Loucy (cell line): ENCODE measurements at regions not wholly inside any gene's neighbourhood (a gene's known extent, or its start where the extent isn't known, plus 50 kb on each side); places are given as distances from the start of the nearest gene placed in this dataset.

ENCODE experiments used
- H2AFZ ChIP-seq: fragments of 200-600 bp; sonication (generic); 2 replicates; pipeline ENCODE4 v1.6.0; 2016; ENCODE audit warnings: antibody characterized with exemption, mild to moderate bottlenecking, low read length, moderate library complexity
- H3F3A ChIP-seq: fragments of 200-600 bp; 2 replicates; pipeline ENCODE4 v1.6.0; 2016; ENCODE audit warnings: antibody characterized with exemption, low read depth, mild to moderate bottlenecking
- H3K27me3 ChIP-seq: fragments of 200-600 bp; sonication (generic); 2 replicates; pipeline ENCODE4 v1.6.1; 2014; ENCODE audit warnings: low read length, mild to moderate bottlenecking; ENCODE audit not compliant: insufficient read depth, poor library complexity, severe bottlenecking
- H3K36me3 ChIP-seq: fragments of 200-600 bp; sonication (generic); 2 replicates; pipeline ENCODE4 v1.6.1; 2016; ENCODE audit warnings: low read length; ENCODE audit not compliant: insufficient read depth
- H3K4me1 ChIP-seq: fragments of 200-600 bp; sonication (generic); 2 replicates; pipeline ENCODE4 v1.5.1; 2014; ENCODE audit warnings: low read length, mild to moderate bottlenecking; ENCODE audit not compliant: insufficient read depth, poor library complexity, severe bottlenecking
- H3K4me2 ChIP-seq: fragments of 200-600 bp; sonication (generic); 2 replicates; pipeline ENCODE4 v1.6.0; 2014; ENCODE audit warnings: antibody characterized with exemption, low read length, low read depth, mild to moderate bottlenecking; ENCODE audit not compliant: poor library complexity, severe bottlenecking
- H3K4me3 ChIP-seq: fragments of 200-600 bp; sonication (generic); 2 replicates; pipeline ENCODE4 v1.5.1; 2014; ENCODE audit warnings: low read length, mild to moderate bottlenecking, mixed read lengths; ENCODE audit not compliant: poor library complexity, severe bottlenecking
- H3K79me2 ChIP-seq: fragments of 200-600 bp; sonication (generic); 2 replicates; pipeline ENCODE4 v1.6.1; 2014; ENCODE audit warnings: low read length; ENCODE audit not compliant: insufficient read depth
- H3K9ac ChIP-seq: fragments of 200-600 bp; sonication (generic); 2 replicates; pipeline ENCODE4 v1.6.0; 2014; ENCODE audit warnings: mild to moderate bottlenecking, low read depth, low read length, moderate library complexity; ENCODE audit not compliant: poor library complexity, severe bottlenecking
- H3K9me2 ChIP-seq: fragments of 200-600 bp; sonication (generic); replicated peaks from 2 replicates; pipeline ENCODE4 v1.6.1; 2016; ENCODE audit warnings: low read depth, low read length, mixed read lengths
- H3K9me3 ChIP-seq: fragments of 200-600 bp; sonication (generic); 2 replicates; pipeline ENCODE4 v1.6.1; 2014; ENCODE audit warnings: mild to moderate bottlenecking, antibody characterized with exemption, low read length, low read depth; ENCODE audit not compliant: insufficient read depth
- H4K20me1 ChIP-seq: fragments of 200-600 bp; sonication (generic); 2 replicates; pipeline ENCODE4 v1.6.0; 2014; ENCODE audit warnings: antibody characterized with exemption, low read length, mild to moderate bottlenecking; ENCODE audit not compliant: insufficient read depth, poor library complexity, severe bottlenecking
- EZH2phosphoT487 ChIP-seq: fragments of 200-600 bp; IDR thresholded peaks from 2 replicates; pipeline ENCODE4 v1.6.1; 2018; ENCODE audit warnings: antibody characterized with exemption, mild to moderate bottlenecking, moderate library complexity, borderline replicate concordance
- TF ChIP-seq, protein P1 (sequence below): fragments of 200-600 bp; sonication (generic); conservative IDR thresholded peaks from 2 replicates; pipeline ENCODE4 v1.5.1; 2014; ENCODE audit warnings: mild to moderate bottlenecking, antibody characterized with exemption, low read length

- TF ChIP-seq, protein P1, sequence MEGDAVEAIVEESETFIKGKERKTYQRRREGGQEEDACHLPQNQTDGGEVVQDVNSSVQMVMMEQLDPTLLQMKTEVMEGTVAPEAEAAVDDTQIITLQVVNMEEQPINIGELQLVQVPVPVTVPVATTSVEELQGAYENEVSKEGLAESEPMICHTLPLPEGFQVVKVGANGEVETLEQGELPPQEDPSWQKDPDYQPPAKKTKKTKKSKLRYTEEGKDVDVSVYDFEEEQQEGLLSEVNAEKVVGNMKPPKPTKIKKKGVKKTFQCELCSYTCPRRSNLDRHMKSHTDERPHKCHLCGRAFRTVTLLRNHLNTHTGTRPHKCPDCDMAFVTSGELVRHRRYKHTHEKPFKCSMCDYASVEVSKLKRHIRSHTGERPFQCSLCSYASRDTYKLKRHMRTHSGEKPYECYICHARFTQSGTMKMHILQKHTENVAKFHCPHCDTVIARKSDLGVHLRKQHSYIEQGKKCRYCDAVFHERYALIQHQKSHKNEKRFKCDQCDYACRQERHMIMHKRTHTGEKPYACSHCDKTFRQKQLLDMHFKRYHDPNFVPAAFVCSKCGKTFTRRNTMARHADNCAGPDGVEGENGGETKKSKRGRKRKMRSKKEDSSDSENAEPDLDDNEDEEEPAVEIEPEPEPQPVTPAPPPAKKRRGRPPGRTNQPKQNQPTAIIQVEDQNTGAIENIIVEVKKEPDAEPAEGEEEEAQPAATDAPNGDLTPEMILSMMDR, result no peak
- no peak for TF ChIP-seq EZH2phosphoT487
- H3K4me3 ChIP-seq, result no peak overlapping the region
- H3K27me3 ChIP-seq, result no peaks in the 10 kb centered on the region
Measured at GRCh38 chr18:47566809-47567208, 315.3 kb upstream of the SKOR2 start.

DNA sequence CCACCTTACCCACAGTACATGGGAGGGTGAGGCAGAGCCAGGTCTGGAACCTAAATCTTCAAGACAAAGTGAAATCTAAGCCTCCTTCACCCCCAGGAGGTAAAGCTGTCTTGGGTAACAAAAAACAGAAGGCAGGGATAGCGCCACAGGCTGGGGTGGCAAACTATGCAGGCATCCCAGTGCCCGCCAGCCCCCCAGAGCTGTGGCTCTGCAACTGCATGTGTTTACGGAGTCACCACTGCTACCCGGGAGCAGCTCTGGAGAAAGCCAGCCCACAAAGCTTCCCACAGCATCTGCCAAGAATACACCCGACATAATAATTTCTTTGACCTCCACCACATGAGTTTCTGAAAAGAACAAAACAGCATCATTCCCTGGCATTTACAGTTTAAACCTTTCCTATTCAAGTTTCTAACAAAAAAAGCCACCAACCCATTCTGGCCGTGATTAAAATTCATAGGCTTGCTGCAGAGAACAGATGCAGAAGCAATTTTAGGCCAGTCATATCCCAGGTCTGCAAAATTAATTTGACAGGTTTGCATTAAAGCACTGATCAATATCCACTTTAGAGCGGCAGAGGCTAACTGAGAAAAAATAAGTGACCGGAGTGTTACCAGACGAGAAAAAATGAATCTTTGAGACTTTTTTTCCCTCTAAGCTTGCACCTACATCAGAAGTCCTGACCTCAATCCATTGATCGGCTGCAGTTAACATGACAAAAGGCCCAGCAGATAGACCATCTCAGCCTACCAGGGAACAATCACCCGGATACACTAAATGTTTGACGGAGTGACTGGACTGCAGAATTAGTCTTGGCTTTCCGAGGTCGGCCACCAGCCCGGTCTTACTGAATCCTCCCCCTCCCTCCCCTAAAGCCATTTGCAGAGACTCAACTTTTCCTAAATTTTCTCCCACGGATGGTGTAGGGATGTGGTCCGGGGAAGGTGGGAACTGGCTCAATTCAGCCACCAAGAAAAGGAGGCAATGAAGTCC, 309.6 kb upstream of the SKOR2 start:
- TF ChIP-seq, protein P1, result no peak
- TF ChIP-seq EZH2phosphoT487, result no peak
- H4K20me1 ChIP-seq, result no peaks in the 10 kb centered on the region
- no peaks in the 10 kb centered on the region for H3F3A ChIP-seq
- no peaks in the 10 kb centered on the region for H3K9me3 ChIP-seq
- no peaks in the 10 kb centered on the region for H3K9me2 ChIP-seq
- H2AFZ ChIP-seq, result no peak overlapping the region
- H3K4me1 ChIP-seq, result peaks cover 6% of the 10 kb centered on the region
- H3K4me2 ChIP-seq, result no peak overlapping the region
- H3K4me3 ChIP-seq, result no peak overlapping the region
- H3K9ac ChIP-seq, result no peak overlapping the region
- H3K27me3 ChIP-seq, result no peaks in the 10 kb centered on the region
- no peaks in the 10 kb centered on the region for H3K36me3 ChIP-seq
- H3K79me2 ChIP-seq, result no peaks in the 10 kb centered on the region

More at GRCh38 chr18:47566809-47567208, 315.3 kb upstream of the SKOR2 start:
- Histone ChIP-seq H3K9me3 (no peaks in the 10 kb centered on the region), H3K9me2 (no peaks in the 10 kb centered on the region), H3F3A (no peaks in the 10 kb centered on the region), H4K20me1 (no peaks in the 10 kb centered on the region), H3K79me2 (no peaks in the 10 kb centered on the region), H2AFZ (no peak overlapping the region), H3K36me3 (no peaks in the 10 kb centered on the region), H3K4me1 (no peaks in the 10 kb centered on the region), H3K4me2 (no peak overlapping the region), H3K9ac (no peak overlapping the region)

- Histone ChIP-seq H3K9me3 (no peaks in the 10 kb centered on the region), H3K4me1 (peaks cover 6% of the 10 kb centered on the region), H3K9ac (no peak overlapping the region), H2AFZ (no peak overlapping the region), H3K9me2 (no peaks in the 10 kb centered on the region), H3K4me2 (peak overlapping the region; percentile 8), H3K79me2 (no peaks in the 10 kb centered on the region), H3K27me3 (no peaks in the 10 kb centered on the region), H3K36me3 (no peaks in the 10 kb centered on the region), H3K4me3 (no peak overlapping the region), H3F3A (no peaks in the 10 kb centered on the region), H4K20me1 (no peaks in the 10 kb centered on the region)
- no peak for TF ChIP-seq EZH2phosphoT487
- TF ChIP-seq, protein P1, result no peak
Measured at GRCh38 chr18:47558110-47558750, 306.8 kb upstream of the SKOR2 start.
